Putamen (tissue), 1 donor: ENCODE measurements at regions not wholly inside any gene's neighbourhood (a gene's known extent, or its start where the extent isn't known, plus 50 kb on each side); places are given as distances from the start of the nearest gene placed in this dataset.
A peak's percentile ranks its signal among the peaks of the same experiment; 100 is the strongest.

ENCODE experiments used
- DNase-seq: peaks from one replicate; pipeline ENCODE4 v3.0.0-alpha.2; 2016; ENCODE audit warnings: low spot score

- DNase-seq, result no peak
Observed at GRCh38 chr9:126556560-126557250, 57.0 kb upstream of the LMX1B start.

- DNase-seq, result peak; percentile 41
Observed at GRCh38 chr9:126558051-126558665, 55.6 kb upstream of the LMX1B start.

- no peak for DNase-seq
Observed at GRCh38 chr9:126559296-126559695, 54.4 kb upstream of the LMX1B start.

- no peak for DNase-seq
Observed at GRCh38 chr9:126561582-126561981, 52.1 kb upstream of the LMX1B start.

- DNase-seq, result no peak
Observed at GRCh38 chr9:126563556-126563955, 50.2 kb upstream of the LMX1B start.
